ENCODE measurements at regions not wholly inside any gene's neighbourhood (a gene's known extent, or its start where the extent isn't known, plus 50 kb on each side); places are given as distances from the start of the nearest gene placed in this dataset.

DNA sequence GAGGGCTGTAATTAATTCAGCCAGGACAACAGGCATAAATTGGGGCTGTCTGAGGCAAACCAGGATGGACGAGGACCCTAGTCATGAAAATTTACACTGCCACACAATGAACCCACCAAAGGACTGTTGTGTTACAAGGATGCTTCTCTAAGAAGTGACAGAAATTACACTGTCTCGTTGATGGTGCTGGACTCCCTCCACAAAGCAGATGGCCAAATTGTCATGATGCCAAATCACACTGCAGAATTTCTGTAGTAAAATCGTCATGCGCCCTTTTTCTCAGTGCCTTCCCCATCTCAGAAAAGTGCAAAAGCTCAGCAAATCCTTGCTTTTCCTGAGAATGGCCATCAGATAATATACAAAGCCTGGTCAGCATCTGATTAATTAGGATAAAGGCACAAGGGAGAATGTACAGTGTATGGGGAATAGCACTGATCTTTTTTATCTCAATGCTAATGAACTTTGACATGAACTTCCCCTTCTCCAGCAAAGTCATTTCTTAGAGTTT is 545.8 kb downstream of the CSNK1G3 start:
- Histone ChIP-seq H3K36me3 (ENCODE audit: control insufficient read depth, insufficient read depth, low read length) (no peaks in the 10 kb centered on the region), H3K27me3 (ENCODE audit: control insufficient read depth, insufficient read depth, low read length) (no peaks in the 10 kb centered on the region), H3K4me3 (ENCODE audit: low read depth, low read length) (no peak overlapping the region)
- CTCF ChIA-PET: interaction anchor here (0.9 kb wide), 1 partner anchor 428 kb away, joined by 3 read pairs; no protein-coding TSS in a partner anchor
- DNase-seq (ENCODE audit: low read depth): no peak
- TF ChIP-seq CTCF (IDR thresholded peaks at IDR 0.05; ENCODE audit: insufficient read depth, low read depth, low read length): no peak
- POLR2A ChIA-PET: no interaction called here

DNA sequence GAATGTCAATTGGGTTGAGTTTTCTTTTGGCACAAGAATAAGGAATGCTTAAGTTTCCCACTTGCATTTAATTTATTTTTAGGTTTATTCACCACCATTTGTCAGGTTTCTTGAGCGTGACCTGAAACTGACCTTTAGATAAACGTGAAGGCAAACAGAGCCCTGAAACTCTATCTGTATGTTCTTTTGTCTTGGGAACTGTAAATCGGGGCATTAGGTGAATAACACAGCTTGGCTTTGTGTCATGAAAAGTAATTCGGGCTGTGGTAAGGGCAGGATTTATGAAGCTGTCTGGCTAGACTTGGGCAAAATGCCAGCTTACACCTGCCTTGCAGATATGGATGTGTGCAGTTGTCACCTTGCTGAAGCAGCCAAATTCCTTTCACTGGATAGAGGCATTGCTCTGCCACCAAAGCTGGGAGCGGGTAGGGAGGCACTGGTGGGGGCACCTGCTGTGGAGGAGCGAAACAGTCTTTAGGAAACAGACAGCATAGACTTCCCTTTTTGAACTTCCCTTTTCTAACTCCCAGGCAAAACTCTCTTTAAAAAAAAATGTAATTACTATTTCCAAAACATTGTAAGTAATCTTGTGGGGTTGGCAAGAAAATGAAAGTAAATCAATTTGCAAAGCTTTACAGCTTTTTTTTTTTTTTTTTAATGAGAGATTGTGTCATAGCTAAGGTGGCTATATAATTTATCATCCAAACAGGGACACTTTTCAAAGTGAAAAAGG is 545.2 kb downstream of the CSNK1G3 start:
- no peak for DNase-seq (ENCODE audit: low read depth)
- no peak overlapping the region for H3K4me3 ChIP-seq (ENCODE audit: low read depth, low read length)

DNA sequence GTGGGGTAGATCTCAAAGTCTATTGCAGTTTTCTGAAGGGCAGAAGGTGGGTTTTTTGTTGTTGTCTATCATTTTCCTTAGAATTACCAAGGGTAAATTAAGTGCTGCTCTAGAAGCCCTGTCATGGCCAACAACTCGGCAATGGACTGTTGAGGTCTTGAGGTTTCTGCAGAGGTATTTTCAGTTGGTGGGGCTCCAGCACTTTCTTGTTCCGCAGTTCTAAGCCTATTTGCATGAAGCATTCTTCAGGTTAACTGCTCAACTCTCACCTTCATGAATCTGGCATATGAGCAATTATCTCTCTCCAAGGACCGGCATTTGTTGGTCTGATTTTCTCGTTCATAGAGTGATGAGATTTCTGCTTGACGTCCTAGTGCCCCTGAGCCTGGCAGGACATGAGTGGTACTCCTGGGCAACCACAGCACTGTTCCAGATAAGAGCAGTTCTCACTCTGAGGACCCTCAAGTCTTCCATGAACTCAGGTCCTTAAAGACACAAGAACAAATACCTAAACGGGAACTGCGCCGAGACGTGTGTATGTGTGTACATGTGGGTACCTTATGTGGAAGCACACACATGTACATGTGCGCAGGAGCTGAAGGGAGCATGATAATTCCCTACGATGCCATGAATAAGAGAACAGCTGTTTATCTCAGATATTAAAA is 544.5 kb downstream of the CSNK1G3 start:
- DNase-seq (ENCODE audit: low read depth): no peak
- Histone ChIP-seq H3K36me3 (ENCODE audit: control insufficient read depth, insufficient read depth, low read length) (no peaks in the 10 kb centered on the region), H3K27me3 (ENCODE audit: control insufficient read depth, insufficient read depth, low read length) (no peaks in the 10 kb centered on the region), H3K4me3 (ENCODE audit: low read depth, low read length) (no peak overlapping the region)
- POLR2A ChIA-PET: no interaction called here
- CTCF ChIA-PET: interaction anchor here (0.9 kb wide), 1 partner anchor 427 kb away, joined by 3 read pairs; no protein-coding TSS in a partner anchor
- no peak for TF ChIP-seq CTCF (IDR thresholded peaks at IDR 0.05; ENCODE audit: insufficient read depth, low read depth, low read length)

More for the DNA sequence above, 545.2 kb downstream of the CSNK1G3 start:
- ChIA-PET CTCF (interaction anchor here (0.9 kb wide), 1 partner anchor 427 kb away, joined by 3 read pairs; no protein-coding TSS in a partner anchor), POLR2A (no interaction called here)
- TF ChIP-seq CTCF (IDR thresholded peaks at IDR 0.05; ENCODE audit: insufficient read depth, low read depth, low read length): no peak
- no peaks in the 10 kb centered on the region for H3K27me3 ChIP-seq (ENCODE audit: control insufficient read depth, insufficient read depth, low read length)
- H3K36me3 ChIP-seq (ENCODE audit: control insufficient read depth, insufficient read depth, low read length): no peaks in the 10 kb centered on the region

DNA sequence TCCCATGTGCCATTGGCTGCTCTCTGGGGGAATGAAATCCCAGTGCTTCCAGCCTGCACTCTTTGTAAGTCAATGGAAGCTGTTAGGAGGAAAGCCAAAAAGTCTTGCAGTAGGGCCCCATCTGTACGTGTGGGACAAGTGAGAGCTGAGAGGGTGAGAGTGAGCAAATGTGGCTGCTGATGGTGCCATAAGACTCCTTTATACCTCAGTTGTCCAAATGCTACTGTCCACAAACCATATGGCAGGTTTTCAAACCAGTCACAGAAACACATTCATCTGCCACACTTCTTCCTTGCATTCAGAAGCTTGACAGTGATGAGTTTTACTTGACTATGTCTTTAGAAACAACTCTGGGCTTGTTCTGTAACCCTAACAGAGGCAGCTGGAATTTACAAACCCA is 543.8 kb downstream of the CSNK1G3 start:
- no peak overlapping the region for H3K4me3 ChIP-seq (ENCODE audit: low read depth, low read length)
- no peak for DNase-seq (ENCODE audit: low read depth)
- ChIA-PET POLR2A (no interaction called here), CTCF (no interaction called here)
- no peaks in the 10 kb centered on the region for H3K36me3 ChIP-seq (ENCODE audit: control insufficient read depth, insufficient read depth, low read length)
- H3K27me3 ChIP-seq (ENCODE audit: control insufficient read depth, insufficient read depth, low read length): no peaks in the 10 kb centered on the region
- no peak for TF ChIP-seq CTCF (IDR thresholded peaks at IDR 0.05; ENCODE audit: insufficient read depth, low read depth, low read length)

GRCh38 chr5:124054564-124054963 is 542.6 kb downstream of the CSNK1G3 start:
- ChIA-PET POLR2A (no interaction called here), CTCF (no interaction called here)
- Histone ChIP-seq H3K4me3 (ENCODE audit: low read depth, low read length) (no peak overlapping the region), H3K36me3 (ENCODE audit: control insufficient read depth, insufficient read depth, low read length) (no peaks in the 10 kb centered on the region), H3K27me3 (ENCODE audit: control insufficient read depth, insufficient read depth, low read length) (no peaks in the 10 kb centered on the region)
- no peak for DNase-seq (ENCODE audit: low read depth)
- no peak for TF ChIP-seq CTCF (IDR thresholded peaks at IDR 0.05; ENCODE audit: insufficient read depth, low read depth, low read length)
